T-cell (primary cell): ENCODE measurements at regions not wholly inside any gene's neighbourhood (a gene's known extent, or its start where the extent isn't known, plus 50 kb on each side); places are given as distances from the start of the nearest gene placed in this dataset.
"Not testable (repeated sequence)": the region's sequence is repeated elsewhere in the genome, so short reads cannot be mapped to it uniquely, and the experiment has no call there.

Source experiments
- ATAC-seq, 4 experiments: fragments of 200-7000 bp in 3 of 4; fragments of 150-1000 bp in 1 of 4; cut with Tn5 transposase; replicated peaks in 1 of 4; 1 replicate in 3 of 4; 2 replicates in 1 of 4; pipeline ENCODE4 v1.10.0; 2021; ENCODE audit warnings: moderate library complexity in 3 of 4, mild to moderate bottlenecking in 2 of 4, moderate number of reproducible peaks in 1 of 4
- CTCF ChIA-PET, 2 donors: fragments of 300-600 bp; sonication (Branson Sonifier 250); formaldehyde crosslinking; loops; one replicate each; lab custom pipeline; 2022; ENCODE audit warnings: antibody characterized with exemption in 2 of 2; lab: Charles Lee
- POLR2A ChIA-PET, 2 donors: fragments of 300-600 bp; sonication (Branson Sonifier 250); formaldehyde crosslinking; loops; one replicate each; lab custom pipeline; 2022; ENCODE audit warnings: antibody characterized with exemption in 2 of 2; lab: Charles Lee
- DNase-seq, 35 experiments: peaks; one replicate each; pipeline versions ENCODE4 v3.0.0 to v3.0.0-alpha.2; 2013 to 2023
- H3K27ac ChIP-seq: one replicate; pipeline ENCODE4 v1.5.1; 2013; ENCODE audit warnings: low read length
- H3K27me3 ChIP-seq, 2 experiments: replicated peaks in 1 of 2; 1 replicate in 1 of 2; 2 replicates in 1 of 2; pipeline versions ENCODE4 v1.6.1 to v1.7.0; 2013; ENCODE audit warnings: low read length in 1 of 2, mixed read lengths in 1 of 2; ENCODE audit not compliant: control insufficient read depth in 2 of 2, insufficient read depth in 2 of 2; ENCODE audit errors: extremely low read depth in 1 of 2
- H3K36me3 ChIP-seq, 2 donors: 1 replicate in 1 of 2; 2 replicates in 1 of 2; pipeline versions ENCODE4 v1.6.1 to v1.7.0; 2013; ENCODE audit warnings: low read length in 1 of 2; ENCODE audit not compliant: control insufficient read depth in 2 of 2, insufficient read depth in 1 of 2; ENCODE audit errors: extremely low read depth in 1 of 2
- H3K4me1 ChIP-seq, 2 experiments: 1 replicate in 1 of 2; 2 replicates in 1 of 2; pipeline versions ENCODE4 v1.6.1 to v1.7.0; 2013; ENCODE audit warnings: low read length in 2 of 2, mixed read lengths in 1 of 2; ENCODE audit not compliant: insufficient read depth in 2 of 2, control insufficient read depth in 1 of 2; ENCODE audit errors: extremely low read depth in 1 of 2
- H3K4me3 ChIP-seq, 2 donors: 1 replicate in 1 of 2; 2 replicates in 1 of 2; pipeline versions ENCODE4 v1.5.1 to v1.7.0; 2013; ENCODE audit warnings: mild to moderate bottlenecking in 2 of 2, low read length in 1 of 2, moderate library complexity in 1 of 2; ENCODE audit not compliant: control insufficient read depth in 1 of 2; ENCODE audit errors: extremely low read depth in 1 of 2
- H3K9me3 ChIP-seq: 2 replicates; pipeline ENCODE4 v1.7.0; 2013
- H3K27ac Mint-ChIP-seq, 2 donors: one replicate each; pipeline ENCODE4 v1.8.0; 2020 to 2021; ENCODE audit warnings: mild to moderate bottlenecking in 2 of 2, mixed read lengths in 2 of 2
- H3K27me3 Mint-ChIP-seq, 2 donors: one replicate each; pipeline ENCODE4 v1.8.0; 2021 to 2022; ENCODE audit warnings: mixed read lengths in 2 of 2
- H3K36me3 Mint-ChIP-seq: one replicate; pipeline ENCODE4 v1.8.0; 2021; ENCODE audit warnings: mixed read lengths
- H3K4me1 Mint-ChIP-seq, 3 donors: one replicate each; pipeline ENCODE4 v1.8.0; 2020 to 2022; ENCODE audit warnings: mixed read lengths in 3 of 3, mild to moderate bottlenecking in 1 of 3
- H3K4me3 Mint-ChIP-seq, 3 donors: one replicate each; pipeline ENCODE4 v1.8.0; 2020 to 2022; ENCODE audit warnings: mild to moderate bottlenecking in 3 of 3, mixed read lengths in 3 of 3, moderate library complexity in 3 of 3
- H3K9me3 Mint-ChIP-seq, 3 donors: one replicate each; pipeline ENCODE4 v1.8.0; 2020 to 2022; ENCODE audit warnings: mixed read lengths in 3 of 3
- WGBS: methylation state at CpG from one replicate; pipeline ENCODE4 v1.1.5; 2013; ENCODE audit warnings: missing lambda C conversion rate; ENCODE audit not compliant: insufficient coverage; 5-methylcytosine and 5-hydroxymethylcytosine counted together

- DNase-seq, ATAC-seq, H3K27me3 Mint-ChIP-seq, H3K27ac ChIP-seq, H3K4me3 ChIP-seq, H3K4me3 Mint-ChIP-seq, H3K36me3 Mint-ChIP-seq, H3K9me3 ChIP-seq, H3K27me3 ChIP-seq, H3K4me1 ChIP-seq, CTCF ChIA-PET, H3K9me3 Mint-ChIP-seq, H3K36me3 ChIP-seq, H3K27ac Mint-ChIP-seq: not testable (repeated sequence)
- no CpG with 5 or more reads among the region's 3 CpGs for WGBS
- POLR2A ChIA-PET: interaction anchor here in 1 of 2 donors (0.7 kb wide), 1 partner anchor 66 kb away, joined by 3 read pairs; no protein-coding TSS in a partner anchor
- H3K4me1 Mint-ChIP-seq: peaks cover 7 to 12% (median 11%) of the 10 kb centered on the region in 3 donors
Measured at GRCh38 chr2:8610775-8611174, 71.1 kb upstream of the ID2 start.

- Mint-ChIP-seq H3K36me3 (no peaks in the 10 kb centered on the region), H3K4me3 (no peak overlapping the region), H3K9me3 (peaks cover 6 to 9% (median 7%) of the 10 kb centered on the region in 3 donors), H3K27me3 (no peaks in the 10 kb centered on the region), H3K4me1 (peaks cover 7 to 12% (median 11%) of the 10 kb centered on the region in 3 donors), H3K27ac (no peak overlapping the region)
- no peaks in the 10 kb centered on the region for H3K9me3 ChIP-seq
- H3K27me3 ChIP-seq: peaks cover 0 to 8% of the 10 kb centered on the region in 2 experiments
- POLR2A ChIA-PET: interaction anchor here in 1 of 2 donors (0.7 kb wide), 1 partner anchor 66 kb away, joined by 3 read pairs; no protein-coding TSS in a partner anchor
- no peaks in the 10 kb centered on the region for H3K36me3 ChIP-seq
- H3K27ac ChIP-seq: no peak overlapping the region
- no peak for ATAC-seq
- 100% methylated on average over 1 of the region's 7 CpGs for WGBS
- DNase-seq: no peak
- H3K4me3 ChIP-seq: no peak overlapping the region
- CTCF ChIA-PET: no interaction called here
- peaks cover 5 to 9% of the 10 kb centered on the region in 2 experiments for H3K4me1 ChIP-seq
Measured at GRCh38 chr2:8611246-8611645, 70.6 kb upstream of the ID2 start.

GRCh38 chr2:8611700-8612099 lies 70.2 kb upstream of the ID2 start:
- 84% methylated on average over 6 of the region's 11 CpGs for WGBS
- no peak overlapping the region for H3K27ac ChIP-seq
- DNase-seq (no peak), ATAC-seq (no peak)
- peaks cover 0 to 8% of the 10 kb centered on the region in 2 experiments for H3K27me3 ChIP-seq
- Mint-ChIP-seq H3K36me3 (no peaks in the 10 kb centered on the region), H3K9me3 (peaks cover 6 to 9% (median 7%) of the 10 kb centered on the region in 3 donors), H3K27me3 (no peaks in the 10 kb centered on the region), H3K4me1 (peaks cover 7 to 12% (median 11%) of the 10 kb centered on the region in 3 donors), H3K4me3 (no peak overlapping the region), H3K27ac (no peak overlapping the region)
- ChIA-PET CTCF (no interaction called here), POLR2A (interaction anchor here in 1 of 2 donors (0.7 kb wide), 1 partner anchor 65 kb away, joined by 3 read pairs; no protein-coding TSS in a partner anchor)
- no peaks in the 10 kb centered on the region for H3K9me3 ChIP-seq
- no peaks in the 10 kb centered on the region for H3K36me3 ChIP-seq
- H3K4me1 ChIP-seq: peaks cover 5 to 9% of the 10 kb centered on the region in 2 experiments
- H3K4me3 ChIP-seq: no peak overlapping the region

GRCh38 chr2:8612734-8613179 lies 69.1 kb upstream of the ID2 start:
- Mint-ChIP-seq H3K27me3 (no peaks in the 10 kb centered on the region), H3K36me3 (no peaks in the 10 kb centered on the region), H3K9me3 (peaks cover 6 to 9% (median 7%) of the 10 kb centered on the region in 3 donors), H3K4me3 (no peak overlapping the region), H3K27ac (no peak overlapping the region), H3K4me1 (peaks cover 7 to 12% (median 11%) of the 10 kb centered on the region in 3 donors)
- peaks cover 5 to 9% of the 10 kb centered on the region in 2 experiments for H3K4me1 ChIP-seq
- 71% methylated on average over 3 of the region's 7 CpGs for WGBS
- H3K9me3 ChIP-seq: no peaks in the 10 kb centered on the region
- peaks cover 0 to 11% of the 10 kb centered on the region in 2 experiments for H3K27me3 ChIP-seq
- DNase-seq (no peak), ATAC-seq (peak in 1 of 4 experiments; percentile 31)
- POLR2A ChIA-PET: no interaction called here
- H3K36me3 ChIP-seq: no peaks in the 10 kb centered on the region
- no peak overlapping the region for H3K4me3 ChIP-seq
- no peak overlapping the region for H3K27ac ChIP-seq
- CTCF ChIA-PET: no interaction called here

- H3K4me1 Mint-ChIP-seq, DNase-seq, H3K4me1 ChIP-seq, H3K36me3 Mint-ChIP-seq, CTCF ChIA-PET, ATAC-seq, H3K4me3 Mint-ChIP-seq, H3K27ac Mint-ChIP-seq, POLR2A ChIA-PET, H3K4me3 ChIP-seq, H3K36me3 ChIP-seq, H3K9me3 Mint-ChIP-seq, H3K27me3 Mint-ChIP-seq, H3K9me3 ChIP-seq, H3K27ac ChIP-seq: not testable (repeated sequence)
- peaks cover 0 to 11% of the 10 kb centered on the region in 2 experiments for H3K27me3 ChIP-seq
- 100% methylated on average over 4 of the region's 8 CpGs for WGBS
Measured at GRCh38 chr2:8613207-8613999, 68.5 kb upstream of the ID2 start.

GRCh38 chr2:8614646-8615045 lies 67.2 kb upstream of the ID2 start:
- no peaks in the 10 kb centered on the region for H3K36me3 ChIP-seq
- H3K9me3 Mint-ChIP-seq: peaks cover 6 to 9% (median 7%) of the 10 kb centered on the region in 3 donors
- H3K4me1 Mint-ChIP-seq: peaks cover 2 to 7% (median 3%) of the 10 kb centered on the region in 3 donors
- no peaks in the 10 kb centered on the region for H3K4me1 ChIP-seq
- DNase-seq (peak in 1 of 35 experiments; percentile 4), ATAC-seq (no peak)
- no peak overlapping the region for H3K27ac ChIP-seq
- ChIA-PET CTCF (no interaction called here), POLR2A (no interaction called here)
- H3K27ac Mint-ChIP-seq: no peak overlapping the region
- no peaks in the 10 kb centered on the region for H3K36me3 Mint-ChIP-seq
- H3K4me3 Mint-ChIP-seq: no peak overlapping the region
- no peak overlapping the region for H3K4me3 ChIP-seq
- H3K9me3 ChIP-seq: no peaks in the 10 kb centered on the region
- 93% methylated on average over 4 of the region's 4 CpGs for whole genome bisulfite sequencing
- peaks cover 0 to 11% of the 10 kb centered on the region in 2 experiments for H3K27me3 ChIP-seq
- peaks cover 0 to 2% of the 10 kb centered on the region in 2 donors for H3K27me3 Mint-ChIP-seq
